NCI-H2196 treated with DMSO at 0.1 percent for 48 hours (cell line): ENCODE measurements at regions not wholly inside any gene's neighbourhood (a gene's known extent, or its start where the extent isn't known, plus 50 kb on each side); places are given as distances from the start of the nearest gene placed in this dataset.

Experiments
- DNase-seq: peaks from one replicate; lab custom pipeline; 2025; ENCODE audit not compliant: unreplicated experiment; lab: John Stamatoyannopoulos, UW

DNA sequence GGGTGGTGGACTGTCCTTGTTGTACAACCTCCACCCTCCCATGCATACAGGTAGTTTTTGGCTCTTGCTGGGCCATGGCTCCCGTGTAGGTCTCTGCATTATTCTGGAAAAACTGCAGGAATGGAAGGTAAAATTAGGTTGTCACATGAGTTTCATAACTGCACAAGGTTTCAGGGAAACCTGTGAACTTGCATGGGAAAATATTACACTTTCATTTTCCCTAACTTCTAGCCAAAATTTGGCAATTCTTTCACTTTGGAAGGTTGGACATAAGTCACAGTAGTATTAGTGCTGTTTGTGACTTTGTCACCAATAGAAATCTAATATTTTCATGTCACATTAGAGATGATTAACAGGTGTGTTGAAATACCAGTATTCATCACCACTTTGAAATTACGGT, 118.1 kb upstream of the MGAT5 start:
- DNase-seq, result no peak

DNA sequence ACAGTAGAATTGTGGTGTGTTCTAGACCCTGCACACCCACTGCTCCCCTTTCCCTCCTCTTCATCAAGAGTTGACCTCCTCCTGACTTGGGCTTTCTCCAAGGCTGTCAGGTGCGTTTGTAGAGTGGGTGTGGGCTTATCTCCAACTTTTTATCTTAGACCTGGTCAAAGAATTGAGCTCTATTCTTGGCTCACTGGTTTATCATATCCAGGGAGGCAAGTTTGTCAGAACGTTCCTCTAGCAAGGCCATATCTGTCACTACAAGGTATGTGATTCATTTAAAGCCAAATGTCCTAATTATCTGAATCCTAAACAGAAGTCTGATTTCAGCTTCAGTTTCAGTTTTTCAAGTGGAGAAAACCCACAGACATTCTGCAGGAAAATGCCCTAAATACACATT, 117.1 kb upstream of the MGAT5 start:
- no peak for DNase-seq

DNA sequence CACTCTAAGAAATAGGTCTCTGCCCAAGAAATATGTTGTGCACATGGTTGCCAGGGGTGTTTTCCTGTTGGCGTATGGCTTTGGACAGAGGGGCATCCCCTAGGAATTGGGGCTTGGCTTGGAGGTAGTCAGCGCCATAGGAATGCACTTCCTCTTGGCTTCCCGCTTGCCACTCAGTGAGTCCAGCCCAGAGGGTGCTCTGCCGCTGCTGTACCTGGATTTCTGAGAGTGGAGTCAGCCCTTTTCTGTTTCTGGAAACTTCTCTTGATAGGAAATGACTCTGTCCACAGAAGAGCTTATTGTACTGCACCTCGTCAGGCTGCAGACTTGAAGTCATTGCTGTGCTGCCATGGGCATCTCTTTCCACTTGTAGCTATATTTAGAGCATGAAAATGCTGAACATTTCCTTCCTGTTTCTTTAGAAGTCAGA, 116.7 kb upstream of the MGAT5 start:
- DNase-seq, result no peak

DNA sequence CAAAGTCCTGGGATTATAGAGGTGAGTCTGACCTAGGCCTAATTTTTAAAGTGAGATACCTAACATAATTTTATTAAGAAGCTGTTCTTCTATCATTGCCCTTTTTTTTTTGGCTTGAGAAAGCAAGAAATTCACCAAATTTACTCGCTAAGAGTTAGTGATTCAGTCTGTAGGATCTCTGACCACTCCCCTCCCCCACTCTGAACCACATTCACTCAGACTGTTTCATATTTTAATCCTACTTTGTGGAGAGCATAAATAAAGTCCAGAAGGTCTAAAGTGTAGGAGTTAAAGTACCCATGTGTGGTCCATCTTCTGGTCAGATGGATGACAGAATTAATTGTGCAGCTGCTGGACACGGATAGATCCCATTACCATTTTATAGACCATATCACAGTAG, 115.8 kb upstream of the MGAT5 start:
- DNase-seq, result no peak

DNA sequence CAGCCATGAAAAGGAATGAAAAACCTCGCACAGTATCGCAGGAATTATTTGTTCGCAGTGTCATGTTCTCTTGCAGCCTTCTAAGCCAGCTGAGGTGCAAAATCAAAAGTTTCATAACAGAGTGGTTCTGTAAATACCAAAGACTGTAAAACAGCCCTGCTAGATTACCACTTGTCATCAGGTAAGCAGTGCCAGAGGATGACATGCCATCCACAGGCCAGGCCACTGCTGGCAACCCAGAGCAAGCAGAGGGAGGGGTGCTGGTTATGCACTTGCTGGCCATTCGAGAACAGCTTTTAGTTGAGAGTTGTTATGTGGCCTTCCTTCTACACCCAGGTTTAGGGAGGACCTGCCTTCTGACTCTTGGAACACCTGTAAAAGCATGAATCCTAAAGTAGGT, 114.3 kb upstream of the MGAT5 start:
- no peak for DNase-seq

DNA sequence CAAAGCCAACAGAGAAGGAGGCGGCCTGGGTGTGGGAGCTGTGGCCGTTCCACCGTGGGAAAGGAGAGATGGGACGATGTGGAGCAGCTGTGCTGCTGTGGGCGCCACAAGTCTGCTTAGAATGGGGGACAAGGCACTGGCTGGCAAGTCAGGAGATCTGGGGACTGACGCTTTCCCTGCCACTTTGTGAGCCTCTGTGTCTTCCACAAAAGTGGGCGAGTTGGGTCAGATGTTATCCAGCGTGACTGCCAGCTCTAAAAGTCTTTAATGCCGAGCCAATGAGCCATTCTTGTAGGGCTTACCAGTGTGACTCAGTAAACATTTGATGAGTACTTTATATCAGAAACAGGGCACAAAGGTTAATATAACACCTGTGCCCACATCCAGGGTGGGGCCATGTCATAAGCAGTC, 113.6 kb upstream of the MGAT5 start:
- DNase-seq, result peak; percentile 43

DNA sequence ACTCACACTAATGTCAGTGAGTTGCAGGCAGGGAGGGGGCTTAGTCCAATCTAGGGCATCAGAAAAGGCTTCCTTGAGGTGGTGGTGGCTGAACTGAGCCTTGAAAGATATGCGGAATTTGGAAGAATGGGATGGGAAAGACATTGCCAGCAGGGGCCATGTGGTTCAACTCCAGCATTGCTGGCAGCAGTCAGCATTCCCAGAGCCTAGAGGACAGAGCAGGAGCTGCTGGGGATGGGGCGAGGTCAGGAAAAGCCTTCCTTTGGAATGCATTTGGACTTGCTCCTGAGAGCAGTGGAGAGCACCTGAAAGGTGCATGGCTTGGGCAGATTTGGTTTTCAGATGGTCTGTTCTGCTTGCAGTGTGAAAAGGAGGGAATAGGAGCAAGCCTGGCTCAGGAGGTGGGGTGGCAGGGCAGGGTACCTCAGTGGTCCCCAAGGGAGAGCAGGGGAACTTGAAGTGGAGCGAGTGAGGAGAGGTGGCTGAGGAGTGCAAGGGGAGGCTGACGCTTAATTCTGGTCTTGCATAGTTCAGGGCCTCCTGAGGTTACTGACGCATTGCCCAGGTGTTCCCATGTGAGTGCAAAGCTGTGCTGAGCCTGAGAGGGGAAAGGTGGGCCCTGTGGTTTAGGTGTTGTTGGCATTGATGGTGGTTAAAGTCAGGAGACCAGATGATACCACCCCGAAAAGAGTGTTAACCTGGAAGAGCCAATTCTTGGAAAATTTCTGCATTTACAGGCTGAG, 112.1 kb upstream of the MGAT5 start:
- no peak for DNase-seq

DNA sequence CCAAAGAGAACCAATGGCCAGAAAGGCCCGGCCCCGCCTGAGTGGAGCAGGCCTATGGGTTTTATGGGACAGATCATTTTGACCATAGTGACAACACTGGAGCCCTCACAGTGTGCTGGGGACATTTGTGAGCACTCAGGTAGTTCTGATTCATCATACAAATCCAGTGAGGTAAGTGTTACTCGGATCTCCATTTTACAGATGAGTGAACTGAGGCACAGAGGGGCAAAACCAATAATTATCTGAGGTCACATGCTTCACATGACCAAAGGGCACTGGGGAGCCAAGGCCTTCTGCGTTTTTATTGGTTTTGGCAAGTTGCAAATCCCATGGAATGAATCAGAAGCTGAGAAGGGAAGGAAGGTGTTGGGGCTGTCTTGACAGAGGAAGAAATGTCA, 111.5 kb upstream of the MGAT5 start:
- no peak for DNase-seq

DNA sequence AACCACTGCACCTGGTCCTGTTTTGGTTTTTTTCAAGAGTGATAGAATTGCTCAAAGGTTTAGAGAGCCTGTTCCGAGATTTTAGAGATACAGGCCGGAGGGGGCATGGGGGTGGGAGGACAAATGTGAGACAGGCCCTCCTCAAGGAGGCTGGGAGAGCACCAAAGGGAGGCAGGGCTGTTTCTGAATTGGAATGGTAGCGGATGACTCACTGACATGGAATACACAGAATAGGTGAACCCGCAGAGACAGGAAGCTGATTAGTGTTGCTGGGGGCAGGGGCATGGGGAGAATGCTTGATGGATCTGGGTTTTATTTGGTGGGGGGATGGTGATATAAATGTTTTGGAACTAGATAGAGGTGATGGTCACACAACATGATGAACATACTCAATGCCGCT, 111.0 kb upstream of the MGAT5 start:
- no peak for DNase-seq

DNA sequence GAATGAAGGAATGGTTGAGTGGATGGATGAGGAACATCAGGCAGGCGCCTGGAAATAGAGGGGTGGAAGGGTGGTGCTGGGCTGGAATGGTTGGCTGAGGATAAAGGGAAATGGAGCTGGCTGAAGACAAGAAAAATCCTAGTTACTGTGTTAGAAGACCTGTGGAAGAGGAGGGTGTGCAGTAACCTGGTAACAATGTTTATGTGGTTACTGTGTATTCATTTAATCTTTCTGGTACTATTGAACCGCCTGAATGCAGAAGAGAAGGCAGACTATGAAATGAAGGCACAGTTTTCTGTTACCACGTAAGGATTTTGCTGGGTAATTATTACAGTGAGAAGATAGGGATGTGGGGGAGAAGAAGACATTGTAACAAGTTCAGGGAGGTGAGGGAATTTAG, 110.3 kb upstream of the MGAT5 start:
- no peak for DNase-seq

DNA sequence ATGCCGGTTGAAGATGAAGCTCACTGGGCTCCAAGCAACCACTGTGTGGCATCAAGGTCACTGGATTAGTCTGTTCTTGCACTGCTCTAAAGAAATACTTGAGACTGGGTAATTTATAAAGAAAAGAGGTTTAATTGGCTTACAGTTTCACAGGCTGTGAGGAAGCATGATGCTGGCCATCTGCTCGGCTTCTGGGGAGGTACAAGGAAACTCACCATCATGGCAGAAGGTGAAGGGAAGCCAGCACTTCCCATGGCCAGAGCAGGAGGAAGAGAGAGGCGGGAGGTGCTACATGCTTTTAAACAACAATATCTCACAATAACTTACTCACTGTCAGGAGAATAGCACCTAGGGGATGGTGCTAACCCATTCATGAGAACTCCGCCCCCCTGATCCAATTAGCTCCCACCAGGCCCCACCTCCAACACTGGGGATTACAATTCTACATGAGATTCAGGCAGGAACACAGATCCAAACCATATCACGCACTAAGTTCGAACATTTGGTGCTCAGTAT, 109.7 kb upstream of the MGAT5 start:
- DNase-seq, result no peak

DNA sequence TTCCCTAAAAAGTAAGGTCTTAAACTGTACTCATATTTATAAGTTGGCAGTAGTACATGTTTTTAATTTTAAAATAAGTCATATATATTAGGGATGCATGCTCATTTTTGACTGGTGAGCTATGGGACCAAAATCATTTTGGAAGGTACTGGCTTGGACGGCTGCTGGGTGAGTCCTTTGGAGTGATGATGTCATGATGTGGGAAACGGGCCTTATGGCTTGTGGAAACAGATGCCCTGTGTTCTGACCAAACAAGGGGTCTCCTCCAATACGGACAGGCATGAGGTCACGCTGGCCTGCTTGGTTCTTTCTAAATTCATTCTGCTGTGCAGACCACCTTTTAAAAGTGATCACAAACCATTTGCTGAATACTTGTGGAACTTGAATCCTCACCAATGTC, 109.2 kb upstream of the MGAT5 start:
- DNase-seq, result no peak

DNA sequence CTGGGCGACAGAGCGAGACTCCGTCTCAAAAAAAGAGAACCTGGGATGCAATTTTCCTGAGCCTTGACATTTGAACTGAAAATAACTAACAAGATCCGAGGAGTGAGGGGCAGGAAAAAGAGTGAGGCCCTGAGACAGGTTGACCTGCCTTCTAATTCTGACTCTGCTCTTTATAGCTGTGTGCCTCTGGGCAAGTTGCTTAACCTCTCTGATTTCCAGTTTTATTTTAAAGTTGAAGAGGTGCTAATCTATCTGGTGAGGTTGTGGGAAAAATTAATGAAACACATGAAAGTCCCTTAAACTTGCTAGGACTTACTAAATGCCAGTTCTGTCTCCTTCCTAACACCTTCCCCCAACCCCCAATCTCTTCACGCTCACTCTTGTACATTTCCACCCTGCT, 108.4 kb upstream of the MGAT5 start:
- DNase-seq, result no peak

DNA sequence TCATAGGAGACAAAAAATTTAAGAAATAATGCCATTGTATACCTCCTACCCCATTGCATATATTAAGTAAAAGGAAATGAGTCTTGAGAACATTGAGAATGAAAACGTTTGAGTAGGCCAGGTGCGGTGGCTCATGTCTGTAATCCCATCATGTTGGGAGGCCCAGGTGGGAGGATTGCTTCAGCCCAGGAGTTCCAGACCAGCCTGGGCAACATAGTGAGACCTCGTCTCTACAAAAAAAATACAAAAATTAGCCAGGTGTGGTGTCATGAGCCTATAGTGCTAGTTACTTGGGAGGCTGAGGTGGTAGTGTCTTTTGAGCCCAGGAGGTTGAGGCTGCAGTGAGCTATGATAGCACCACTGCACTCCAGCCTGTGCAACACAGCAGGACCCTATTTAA, 107.7 kb upstream of the MGAT5 start:
- no peak for DNase-seq

DNA sequence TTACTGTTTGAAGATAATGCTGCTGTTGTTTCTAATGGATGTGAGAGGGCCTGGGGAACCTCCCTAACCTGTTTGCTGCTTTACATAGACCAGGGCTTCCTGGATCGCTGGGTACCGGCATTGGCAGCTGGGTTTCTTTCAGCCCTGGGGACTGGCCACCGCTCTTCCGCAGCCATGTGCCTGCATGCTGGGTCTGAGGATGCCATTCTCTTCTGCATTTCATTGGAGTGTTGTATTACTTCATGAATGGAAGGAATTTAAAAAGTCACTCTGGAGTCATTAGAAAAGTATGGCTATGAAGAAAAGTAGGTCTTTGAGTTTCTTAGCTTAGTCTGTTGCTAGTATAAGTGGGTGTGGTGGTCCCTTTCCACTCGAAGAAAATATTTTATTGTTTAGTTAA, 107.3 kb upstream of the MGAT5 start:
- DNase-seq, result no peak

DNA sequence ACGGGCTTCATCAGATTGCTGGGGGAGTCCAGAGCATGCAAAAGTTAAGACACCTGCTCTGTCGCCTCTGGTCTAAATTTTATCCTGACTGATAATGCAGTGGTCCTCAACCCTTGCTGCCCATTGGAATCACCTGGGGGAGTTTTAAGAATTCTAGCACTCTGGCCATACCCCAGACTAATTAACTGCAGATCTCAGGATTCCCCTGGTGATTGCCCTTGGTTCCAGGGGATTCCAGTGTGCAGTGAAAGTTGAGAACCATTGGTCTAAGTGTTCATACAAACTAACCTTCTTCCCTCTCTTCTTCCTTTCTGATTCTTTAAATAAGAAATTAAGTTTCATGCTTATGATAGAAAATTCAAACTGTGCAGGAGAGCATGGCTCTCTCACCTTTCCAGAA, 105.7 kb upstream of the MGAT5 start:
- DNase-seq, result no peak

DNA sequence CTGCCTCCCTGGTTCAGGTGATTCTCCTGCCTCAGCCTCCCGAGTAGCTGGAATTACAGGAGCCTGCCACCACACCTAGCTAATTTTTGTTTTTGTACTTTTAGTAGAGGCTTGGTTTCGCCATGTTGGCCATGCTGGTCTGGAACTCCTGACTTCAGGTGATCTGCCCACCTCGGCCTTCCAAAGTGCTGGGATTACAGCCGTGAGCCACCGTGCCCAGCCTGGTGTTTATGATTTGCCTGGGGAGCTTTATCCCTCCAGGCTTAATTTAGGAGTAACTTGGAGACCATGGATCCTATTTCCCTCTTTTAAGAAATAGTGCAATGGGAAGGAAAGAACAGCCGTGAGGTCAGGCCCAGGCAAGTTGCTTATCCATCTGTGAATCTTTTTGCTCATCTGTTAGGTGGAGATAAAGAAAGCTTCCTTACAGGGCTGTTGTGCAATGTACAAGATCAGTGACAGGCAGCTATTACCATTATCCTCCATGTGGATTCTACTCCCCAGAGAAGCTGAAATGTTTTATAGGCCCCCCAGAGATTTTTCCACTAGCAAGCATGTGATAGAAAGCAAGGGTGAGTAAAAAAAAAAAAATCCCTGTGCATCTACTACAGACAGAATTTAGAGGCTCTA, 104.9 kb upstream of the MGAT5 start:
- no peak for DNase-seq

DNA sequence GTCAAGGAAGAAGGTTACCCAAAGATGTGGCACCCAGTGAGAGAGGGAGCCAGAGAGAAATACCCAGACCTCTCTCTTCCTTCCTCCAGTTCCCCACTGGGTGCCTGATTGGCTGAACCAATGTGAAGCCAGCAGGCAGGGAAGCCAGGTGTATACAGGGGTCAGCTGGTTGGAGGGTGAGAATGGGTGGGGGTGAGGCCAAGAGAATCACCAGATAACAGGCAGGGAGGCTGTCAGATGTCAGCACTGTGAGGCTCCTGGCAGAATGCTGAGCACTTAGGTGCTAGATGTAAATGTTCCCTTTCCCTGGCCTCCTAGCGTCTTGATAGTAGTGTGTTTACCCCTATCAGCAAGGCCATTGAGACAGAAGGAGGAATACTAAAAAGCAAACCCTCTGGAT, 104.0 kb upstream of the MGAT5 start:
- DNase-seq, result no peak

DNA sequence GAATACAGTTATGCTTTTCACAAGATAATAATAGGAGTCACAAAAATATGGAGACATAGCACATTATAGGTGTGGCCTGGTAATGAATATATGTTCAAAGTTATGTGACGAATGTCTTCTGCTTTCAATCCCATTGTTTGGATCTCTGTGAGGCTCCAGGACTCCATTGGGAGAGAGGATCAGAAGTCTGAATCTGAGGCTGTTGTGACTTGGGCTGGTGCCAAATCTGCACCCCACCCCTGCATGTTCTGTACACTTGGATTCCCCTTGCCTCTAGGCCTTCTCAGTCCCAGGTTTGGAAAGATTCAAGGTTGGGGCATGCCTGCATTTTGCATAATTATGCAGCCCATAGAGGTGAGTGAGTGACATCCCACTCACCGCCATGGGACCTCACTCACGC, 103.1 kb upstream of the MGAT5 start:
- no peak for DNase-seq

DNA sequence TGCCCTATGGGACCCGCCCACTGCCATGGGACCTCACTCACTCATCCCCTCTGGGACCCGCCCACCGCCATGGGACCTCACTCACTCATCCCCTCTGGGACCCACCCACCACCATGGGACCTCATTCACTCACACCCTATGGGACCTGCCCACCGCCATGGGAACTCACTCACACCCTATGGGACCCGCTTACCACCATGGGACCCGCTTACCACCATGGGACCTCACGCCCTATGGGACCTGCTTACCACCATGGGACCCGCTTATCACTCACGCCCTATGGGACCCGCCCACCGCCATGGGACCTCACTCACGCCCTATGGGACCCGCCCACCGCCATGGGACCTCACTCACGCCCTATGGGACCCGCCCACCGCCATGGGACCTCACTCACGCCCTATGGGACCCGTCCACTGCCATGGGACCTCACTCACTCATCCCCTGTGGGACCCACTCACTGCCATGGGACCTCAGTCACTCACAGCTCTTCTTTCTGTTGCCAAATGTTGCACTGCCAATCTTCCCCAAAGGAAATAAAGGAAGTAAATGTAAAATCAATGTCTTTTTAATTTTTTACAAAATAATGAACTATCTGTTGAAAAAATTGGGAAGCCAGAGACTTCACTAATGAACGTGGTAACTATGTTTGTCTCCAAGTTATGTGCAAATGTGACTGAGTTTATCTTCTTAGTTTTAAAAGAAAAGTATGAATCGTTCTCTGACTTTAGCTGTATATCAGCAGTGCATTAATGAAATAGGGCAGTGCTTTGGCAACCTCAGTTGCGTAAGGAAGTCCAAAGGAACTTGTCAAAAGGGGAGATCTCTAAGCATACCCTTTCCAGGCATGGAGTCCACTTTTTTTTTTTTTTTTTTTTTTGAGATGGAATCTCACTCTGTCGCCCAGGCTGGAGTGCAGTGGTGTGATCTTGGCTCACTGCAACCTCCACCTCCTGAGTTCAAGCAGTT, 101.5 kb upstream of the MGAT5 start:
- no peak for DNase-seq

DNA sequence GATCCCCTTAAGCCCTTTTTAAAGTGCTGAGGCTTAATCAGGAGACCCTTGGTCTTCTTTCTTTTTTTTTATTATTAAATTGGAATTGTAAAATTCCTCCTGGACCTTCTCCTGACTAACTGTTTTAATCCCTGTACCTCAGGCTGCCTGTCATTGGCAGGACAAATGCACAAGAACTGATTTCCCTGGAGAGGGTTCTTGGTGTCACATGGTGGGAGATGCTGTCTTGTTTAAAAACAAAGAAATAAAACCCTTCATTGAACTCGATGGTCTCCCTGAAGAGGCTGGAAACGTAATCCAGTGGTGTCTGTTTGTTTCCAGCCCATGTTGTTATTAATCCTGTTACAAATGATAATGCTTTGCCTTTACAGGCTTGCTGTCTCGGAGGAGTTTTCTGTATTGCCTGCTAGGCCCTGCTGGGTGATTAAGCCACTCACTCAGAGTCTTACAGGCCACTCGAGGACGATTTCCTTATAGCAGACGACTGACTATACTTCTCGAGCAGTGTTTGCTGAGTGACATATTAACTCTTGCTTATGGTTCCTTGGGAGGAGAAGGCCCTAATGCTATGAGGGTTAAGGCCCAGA, 100.5 kb upstream of the MGAT5 start:
- DNase-seq, result no peak
